ENCODE measurements at regions not wholly inside any gene's neighbourhood (a gene's known extent, or its start where the extent isn't known, plus 50 kb on each side); places are given as distances from the start of the nearest gene placed in this dataset.

DNA sequence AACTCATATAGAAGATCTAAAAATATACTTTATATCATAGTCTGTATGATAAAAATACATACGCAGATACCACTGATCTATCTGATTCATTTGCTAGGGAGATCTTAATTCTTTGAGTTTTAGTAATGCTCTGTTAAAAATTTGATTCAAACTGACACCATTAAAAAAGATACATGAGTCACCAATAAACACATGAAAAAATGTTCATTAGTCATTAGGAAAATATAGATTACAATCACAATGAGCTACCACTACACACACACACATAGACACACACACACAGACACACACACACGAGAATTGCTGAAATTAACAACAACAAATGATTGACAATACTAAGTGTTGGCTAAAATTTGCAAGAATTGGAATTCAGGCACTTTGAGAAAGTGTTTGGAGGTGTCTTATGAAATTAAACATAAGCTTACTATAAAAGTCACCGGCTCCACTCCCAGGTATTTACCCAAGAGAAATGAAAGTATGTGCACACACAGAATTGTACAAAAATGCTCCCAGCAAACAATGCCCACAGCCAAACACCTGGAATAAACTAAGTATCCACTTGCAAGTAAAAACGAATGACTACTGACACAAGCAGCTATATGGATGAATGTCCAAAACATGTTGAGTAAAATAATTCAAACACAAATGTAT lies 117.7 kb upstream of the GGTLC1 start:
- DNase-seq, result no peak
- in situ Hi-C loops (cut with HindIII; ENCODE audit: low pct_ligation_motif_present, low pct_unique_long_range_greater_than_20kb, low sequenced_read_pairs), result no loop called here

- in situ Hi-C loops (cut with HindIII; ENCODE audit: low pct_ligation_motif_present, low pct_unique_long_range_greater_than_20kb, low sequenced_read_pairs), result no loop called here
- no peak for DNase-seq
Measured at GRCh38 chr20:24102749-24103333, 114.3 kb upstream of the GGTLC1 start.

DNA sequence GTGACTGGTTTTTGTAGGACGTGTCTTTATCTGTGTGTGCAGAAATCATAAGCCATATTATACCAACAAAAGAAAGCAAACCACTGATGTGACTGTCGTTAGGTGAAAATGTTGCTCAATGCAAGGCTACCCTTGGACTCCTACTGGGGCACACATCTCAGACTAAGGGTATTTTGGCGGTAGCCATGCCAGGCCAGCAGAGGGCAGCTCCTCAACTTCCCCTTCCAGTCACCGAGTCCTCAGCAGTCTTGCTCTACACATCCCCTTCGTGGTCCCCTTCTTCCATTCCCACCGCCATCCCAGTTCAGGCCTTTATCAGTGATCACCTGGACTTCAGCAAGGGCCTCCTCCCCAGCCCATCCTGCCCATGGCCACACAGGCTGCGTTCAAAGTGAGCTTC lies 113.7 kb upstream of the GGTLC1 start:
- in situ Hi-C loops (cut with HindIII; ENCODE audit: low pct_ligation_motif_present, low pct_unique_long_range_greater_than_20kb, low sequenced_read_pairs), result no loop called here
- no peak for DNase-seq

DNA sequence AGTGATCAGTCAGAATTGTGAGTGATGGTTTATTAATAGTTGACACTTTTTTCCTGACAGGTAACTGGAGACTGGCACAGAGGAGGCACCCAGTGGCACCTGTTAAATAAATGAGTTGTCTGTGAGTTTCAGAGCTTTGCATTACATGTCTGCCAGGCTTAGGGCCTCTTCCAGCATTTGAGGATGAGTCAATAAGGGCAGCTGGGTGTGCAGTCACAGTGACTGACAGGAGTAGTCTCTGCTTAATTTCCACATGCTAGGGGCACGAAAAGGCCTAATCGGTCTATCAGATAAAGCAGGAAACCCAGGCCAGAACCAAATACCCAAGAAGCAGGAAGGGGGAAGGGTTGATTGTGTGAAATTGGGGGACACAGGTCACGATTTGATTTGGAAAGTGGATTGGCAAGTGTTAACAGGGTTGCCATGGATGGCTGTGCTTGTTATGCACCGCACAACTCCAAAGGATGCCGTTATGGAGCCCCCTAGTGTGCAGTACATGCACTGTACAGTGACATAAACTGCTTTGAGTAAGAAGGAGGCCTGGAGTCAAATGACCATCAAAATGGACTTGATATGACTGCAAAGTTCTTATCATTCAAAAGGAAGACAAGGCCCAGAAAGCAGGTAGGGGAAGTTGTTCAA lies 111.9 kb upstream of the GGTLC1 start:
- peak; percentile 56 for DNase-seq
- in situ Hi-C loops (cut with HindIII; ENCODE audit: low pct_ligation_motif_present, low pct_unique_long_range_greater_than_20kb, low sequenced_read_pairs), result no loop called here

- in situ Hi-C loops (cut with HindIII; ENCODE audit: low pct_ligation_motif_present, low pct_unique_long_range_greater_than_20kb, low sequenced_read_pairs), result no loop called here
Measured at GRCh38 chr20:24098886-24099285, 110.3 kb upstream of the GGTLC1 start.

DNA sequence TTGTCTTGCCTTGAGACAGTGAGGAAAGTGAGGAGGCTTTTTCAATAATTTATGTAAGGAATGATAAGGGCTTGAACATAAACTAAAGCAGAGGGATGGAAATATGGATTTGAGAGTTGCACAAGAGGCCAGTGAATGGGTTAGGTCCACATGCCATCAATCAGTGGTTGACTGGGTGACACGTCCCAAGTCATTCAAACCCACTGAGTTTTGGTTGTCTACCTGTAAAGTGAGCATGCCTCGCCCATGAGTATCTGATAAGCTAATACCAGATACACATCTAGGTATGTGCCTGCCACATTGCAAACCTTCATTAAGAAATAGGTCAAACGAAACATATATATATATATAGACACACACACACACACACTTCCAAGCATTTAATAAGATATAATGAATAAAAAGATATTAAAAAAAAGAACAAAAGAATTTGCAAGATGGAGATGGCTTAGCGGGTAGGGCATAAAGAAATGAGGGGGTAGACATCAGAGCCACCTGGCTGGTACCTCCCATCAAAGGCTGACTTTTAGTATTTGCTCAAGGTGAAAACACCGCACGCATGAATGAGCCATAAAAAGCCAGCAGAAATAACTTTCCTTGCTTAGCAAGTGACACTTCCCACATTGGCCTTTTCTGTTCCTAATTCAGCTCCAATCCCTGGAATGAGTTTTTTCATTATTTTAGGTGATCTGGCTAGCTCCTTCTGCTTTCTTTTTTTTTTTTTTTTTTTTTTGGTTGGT lies 109.1 kb upstream of the GGTLC1 start:
- in situ Hi-C loops (cut with HindIII; ENCODE audit: low pct_ligation_motif_present, low pct_unique_long_range_greater_than_20kb, low sequenced_read_pairs), result no loop called here
- no peak for DNase-seq

More at GRCh38 chr20:24098886-24099285, 110.3 kb upstream of the GGTLC1 start:
- DNase-seq, result no peak

DNA sequence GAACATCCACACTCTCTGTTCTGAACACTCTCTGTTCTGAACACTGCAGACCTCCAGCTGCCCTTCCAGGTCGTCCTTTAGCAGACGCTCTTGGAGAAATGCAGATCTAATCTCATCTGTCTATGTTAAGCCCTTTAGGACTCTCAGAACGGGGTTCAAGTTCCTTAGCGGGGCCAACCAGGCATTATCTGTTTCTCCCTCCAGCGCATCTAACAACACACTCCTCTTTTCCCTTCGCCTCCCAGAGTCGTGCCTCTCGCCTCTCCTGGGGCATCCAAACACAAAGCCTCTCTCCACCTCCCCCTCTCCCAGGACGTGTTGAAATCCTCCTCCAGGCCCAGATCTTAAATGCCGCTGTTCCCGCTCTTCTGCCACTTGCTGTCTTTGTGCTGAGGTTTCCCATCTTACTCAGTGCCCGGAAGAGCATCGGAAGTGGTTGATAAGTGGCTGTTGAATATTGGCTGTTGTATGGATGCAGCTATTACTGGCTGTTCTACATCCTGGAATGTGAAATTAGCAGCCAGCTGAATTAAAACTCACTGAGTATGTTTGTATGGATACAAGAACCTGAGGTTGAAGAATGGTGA lies 108.4 kb upstream of the GGTLC1 start:
- in situ Hi-C loops (cut with HindIII; ENCODE audit: low pct_ligation_motif_present, low pct_unique_long_range_greater_than_20kb, low sequenced_read_pairs), result no loop called here
- DNase-seq, result no peak

- no peak for DNase-seq
- in situ Hi-C loops (cut with HindIII; ENCODE audit: low pct_ligation_motif_present, low pct_unique_long_range_greater_than_20kb, low sequenced_read_pairs), result no loop called here
Measured at GRCh38 chr20:24096264-24096663, 107.7 kb upstream of the GGTLC1 start.

GRCh38 chr20:24095756-24096155 lies 107.2 kb upstream of the GGTLC1 start:
- in situ Hi-C loops (cut with HindIII; ENCODE audit: low pct_ligation_motif_present, low pct_unique_long_range_greater_than_20kb, low sequenced_read_pairs), result no loop called here
- no peak for DNase-seq

DNA sequence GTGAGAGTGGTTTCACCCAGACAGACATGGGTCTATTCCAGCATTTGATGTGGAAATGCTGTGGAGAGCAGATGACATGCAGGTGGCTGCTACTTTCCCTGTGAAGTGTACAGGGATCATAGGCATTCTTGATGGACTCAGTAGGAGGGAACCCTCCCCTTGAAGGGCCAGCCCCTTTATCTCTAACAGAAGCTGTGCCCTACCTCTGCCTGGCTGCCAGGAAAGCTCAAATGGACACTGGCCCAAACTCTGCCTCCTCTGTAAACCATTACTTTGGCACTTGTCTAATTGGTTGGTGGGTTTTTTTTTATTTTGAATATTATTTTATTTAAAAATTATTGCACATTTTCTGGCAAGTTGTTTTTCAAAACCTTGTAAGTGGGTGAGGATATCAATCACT lies 106.7 kb upstream of the GGTLC1 start:
- no peak for DNase-seq
- in situ Hi-C loops (cut with HindIII; ENCODE audit: low pct_ligation_motif_present, low pct_unique_long_range_greater_than_20kb, low sequenced_read_pairs), result no loop called here

- in situ Hi-C loops (cut with HindIII; ENCODE audit: low pct_ligation_motif_present, low pct_unique_long_range_greater_than_20kb, low sequenced_read_pairs), result no loop called here
Measured at GRCh38 chr20:24089576-24089975, 101.0 kb upstream of the GGTLC1 start.

DNA sequence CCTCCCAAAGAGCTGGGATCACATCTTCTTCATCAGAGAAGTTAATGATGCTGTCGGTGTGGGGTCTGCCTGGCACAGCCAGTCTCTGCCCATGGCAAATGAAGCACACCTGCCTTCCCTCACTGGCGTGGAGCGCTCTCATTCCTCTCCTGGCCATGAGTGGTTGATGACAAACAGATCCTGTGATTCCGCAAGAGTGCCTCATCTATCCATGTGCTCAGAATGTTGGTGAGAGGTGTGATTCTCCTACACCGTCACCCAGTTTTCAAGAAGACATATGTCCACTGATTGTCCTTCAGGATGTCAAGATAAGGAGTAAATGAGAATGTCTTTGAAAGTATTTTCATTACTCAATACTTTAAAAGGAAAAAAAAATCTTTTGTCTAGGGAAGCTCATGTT lies 97.5 kb upstream of the GGTLC1 start:
- no peak for DNase-seq
- in situ Hi-C loops (cut with HindIII; ENCODE audit: low pct_ligation_motif_present, low pct_unique_long_range_greater_than_20kb, low sequenced_read_pairs), result no loop called here

More at GRCh38 chr20:24089576-24089975, 101.0 kb upstream of the GGTLC1 start:
- no peak for DNase-seq

GRCh38 chr20:24084281-24084680 lies 95.7 kb upstream of the GGTLC1 start:
- in situ Hi-C loops (cut with HindIII; ENCODE audit: low pct_ligation_motif_present, low pct_unique_long_range_greater_than_20kb, low sequenced_read_pairs), result no loop called here
- DNase-seq, result no peak

GRCh38 chr20:24081077-24081476 lies 92.5 kb upstream of the GGTLC1 start:
- DNase-seq, result no peak
- in situ Hi-C loops (cut with HindIII; ENCODE audit: low pct_ligation_motif_present, low pct_unique_long_range_greater_than_20kb, low sequenced_read_pairs), result no loop called here

DNA sequence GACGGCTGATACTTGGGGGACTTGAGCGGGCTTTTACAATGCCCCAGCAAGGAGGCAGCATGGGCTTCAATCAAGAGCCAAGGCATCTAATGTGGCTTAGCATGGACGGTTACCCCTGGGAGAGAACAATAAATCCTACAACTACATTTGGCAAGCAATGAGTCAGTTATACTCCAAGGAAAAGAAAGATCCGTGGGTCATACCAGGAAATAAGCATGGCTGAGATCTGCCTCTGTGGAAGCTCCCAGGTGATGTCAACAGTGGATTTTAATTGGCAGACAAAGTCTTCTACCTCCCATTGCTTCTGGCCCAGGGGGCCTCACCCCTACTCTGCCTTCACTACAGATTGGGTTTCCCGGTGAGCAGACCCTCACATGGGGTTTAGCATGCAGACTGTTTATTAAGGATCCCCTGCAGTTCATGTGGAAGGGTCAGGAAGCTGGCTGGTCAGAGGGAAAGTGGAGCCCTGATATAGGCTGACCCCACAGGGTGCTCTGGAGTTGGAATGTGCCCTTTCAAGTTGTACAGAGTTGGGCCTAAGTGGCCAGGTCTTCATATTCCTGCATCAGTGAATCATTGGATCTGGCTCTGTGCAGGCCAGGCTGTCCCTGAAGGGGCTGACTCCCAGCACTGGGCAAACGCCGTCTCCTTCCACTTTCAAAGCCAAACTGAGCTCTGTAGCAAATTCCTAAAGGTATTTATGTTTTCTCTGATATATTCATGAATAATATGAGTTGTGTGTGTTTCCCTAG lies 91.3 kb upstream of the GGTLC1 start:
- in situ Hi-C loops (cut with HindIII; ENCODE audit: low pct_ligation_motif_present, low pct_unique_long_range_greater_than_20kb, low sequenced_read_pairs), result no loop called here
- no peak for DNase-seq

GRCh38 chr20:24077145-24077544 lies 88.6 kb upstream of the GGTLC1 start:
- in situ Hi-C loops (cut with HindIII; ENCODE audit: low pct_ligation_motif_present, low pct_unique_long_range_greater_than_20kb, low sequenced_read_pairs), result no loop called here
- DNase-seq, result no peak

DNA sequence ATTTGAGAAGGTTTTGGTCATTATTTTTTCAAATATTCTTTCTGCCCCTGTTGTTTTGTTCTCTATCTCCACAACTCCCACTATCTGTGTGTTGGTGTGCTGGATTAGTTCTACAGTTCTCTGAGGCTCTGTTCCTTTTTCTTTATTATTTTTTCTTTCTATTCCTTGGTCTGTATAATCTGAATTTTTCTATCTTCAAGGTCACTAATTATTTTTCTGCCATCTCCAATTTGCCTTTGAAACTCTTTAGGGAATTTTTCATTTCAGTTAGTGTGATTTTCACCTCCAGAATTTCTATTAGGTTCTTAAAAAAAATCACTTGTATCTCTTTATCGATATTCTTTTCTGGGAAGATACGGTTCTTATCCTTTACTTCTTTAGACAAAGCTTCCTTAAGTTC lies 82.1 kb upstream of the GGTLC1 start:
- DNase-seq, result no peak
- in situ Hi-C loops (cut with HindIII; ENCODE audit: low pct_ligation_motif_present, low pct_unique_long_range_greater_than_20kb, low sequenced_read_pairs), result no loop called here

GRCh38 chr20:24066076-24066700 lies 77.6 kb upstream of the GGTLC1 start:
- in situ Hi-C loops (cut with HindIII; ENCODE audit: low pct_ligation_motif_present, low pct_unique_long_range_greater_than_20kb, low sequenced_read_pairs), result no loop called here
- no peak for DNase-seq
